ENCODE measurements at regions not wholly inside any gene's neighbourhood (a gene's known extent, or its start where the extent isn't known, plus 50 kb on each side); places are given as distances from the start of the nearest gene placed in this dataset.

- no peak for TF ChIP-seq TARDBP (IDR thresholded peaks at IDR 0.05)
- no peak for TF ChIP-seq FOXM1 (IDR thresholded peaks at IDR 0.05; ENCODE audit: borderline replicate concordance)
- TF ChIP-seq ZNF384 (IDR thresholded peaks at IDR 0.05) = no peak
- TF ChIP-seq CTBP1 (IDR thresholded peaks at IDR 0.05; ENCODE audit: borderline replicate concordance) = no peak
- no peak for TF ChIP-seq ELF4 (IDR thresholded peaks at IDR 0.05)
- no peak for TF ChIP-seq FOXA1 (IDR thresholded peaks at IDR 0.05)
- TF ChIP-seq HDGF (IDR thresholded peaks at IDR 0.05; ENCODE audit: borderline replicate concordance) = no peak
- no peak for TF ChIP-seq PKNOX1 (IDR thresholded peaks at IDR 0.05)
- no peak for TF ChIP-seq SP1 (IDR thresholded peaks at IDR 0.05)
- TF ChIP-seq FOXK2 (IDR thresholded peaks at IDR 0.05) = no peak
- TF ChIP-seq LEF1 (IDR thresholded peaks at IDR 0.05; ENCODE audit: borderline replicate concordance) = no peak
- TF ChIP-seq SUZ12 (IDR thresholded peaks at IDR 0.05) = no peak
- TF ChIP-seq BHLHE40 (IDR thresholded peaks at IDR 0.05; ENCODE audit: borderline replicate concordance) = no peak
Measured at GRCh38 chr14:62251237-62251636, 489.0 kb downstream of the SNAPC1 start.

All from HEK293T (cell line).